GM12878 (cell line): ENCODE measurements at regions not wholly inside any gene's neighbourhood (a gene's known extent, or its start where the extent isn't known, plus 50 kb on each side); places are given as distances from the start of the nearest gene placed in this dataset.

Source experiments
- ATAC-seq: fragments of 200-7000 bp; cut with Tn5 transposase; 3 replicates; pipeline ENCODE4 v1.9.1; 2020; ENCODE audit warnings: mild to moderate bottlenecking, moderate library complexity
- BruUV-seq: library from RNA; stranded (reverse); fragments of 400-500 nt; replicated peaks from 2 replicates; lab custom pipeline; 2021; lab: Mats Ljungman, UMichigan
- CTCF ChIA-PET: fragments of 300-600 bp; sonication (Branson Sonifier 250); formaldehyde crosslinking; extraction: SDS; loops from one replicate; lab custom pipeline; 2021; ENCODE audit warnings: inconsistent platforms; lab: Yijun Ruan, JAX
- POLR2A ChIA-PET: fragments of 350-600 bp; formaldehyde crosslinking; extraction: SDS; loops from one replicate; lab custom pipeline; 2021; ENCODE audit warnings: inconsistent platforms; lab: Charles Lee
- RAD21 ChIA-PET: fragments of 300-600 bp; sonication (Branson Sonifier 250); formaldehyde crosslinking; loops from one replicate; lab custom pipeline; 2023; ENCODE audit warnings: antibody characterized with exemption; ENCODE audit not compliant: unreplicated experiment; lab: Charles Lee
- SMC1A ChIA-PET: fragments of 300-600 bp; sonication (Branson Sonifier 250); formaldehyde crosslinking; loops from one replicate; lab custom pipeline; 2023; ENCODE audit not compliant: unreplicated experiment, uncharacterized antibody; lab: Charles Lee
- DNase-seq: peaks from one replicate; pipeline ENCODE4 v3.0.0-alpha.2; 2011; ENCODE audit warnings: low read depth, low spot score
- FAIRE-seq: peaks from 3 replicates; lab custom pipeline; 2011; peaks lifted over from hg19 to GRCh38; lab: Jason Lieb, UNC
- H2AFZ ChIP-seq: 2 replicates; pipeline ENCODE4 v1.6.0; 2011; ENCODE audit warnings: low read depth, low read length, control low read depth; ENCODE audit not compliant: control insufficient read depth
- H3K27ac ChIP-seq: 2 replicates; pipeline ENCODE4 v1.5.1; 2011; ENCODE audit warnings: control low read depth; ENCODE audit not compliant: control insufficient read depth, insufficient read depth
- H3K27me3 ChIP-seq, 2 experiments: replicated peaks in 1 of 2; 2 replicates each; pipeline versions ENCODE4 v1.6.0 to v1.6.1; 2011; ENCODE audit warnings: low read length in 1 of 2; ENCODE audit not compliant: control insufficient read depth in 2 of 2, insufficient read depth in 2 of 2
- H3K36me3 ChIP-seq, 2 experiments: 2 replicates each; pipeline ENCODE4 v1.5.1; 2011; ENCODE audit warnings: low read length in 1 of 2; ENCODE audit not compliant: control insufficient read depth in 2 of 2, insufficient read depth in 2 of 2
- H3K4me1 ChIP-seq: 2 replicates; pipeline ENCODE4 v1.6.1; 2011; ENCODE audit warnings: mild to moderate bottlenecking, low read length, moderate library complexity, mixed read lengths; ENCODE audit not compliant: control insufficient read depth, insufficient read depth
- H3K4me2 ChIP-seq: 2 replicates; pipeline ENCODE4 v1.6.0; 2011; ENCODE audit warnings: control low read depth; ENCODE audit not compliant: control insufficient read depth, insufficient read depth
- H3K4me3 ChIP-seq: fragments of 200-600 bp; sonication (generic); 2 replicates; pipeline ENCODE4 v1.5.1; 2016
- H3K79me2 ChIP-seq: 2 replicates; pipeline ENCODE4 v1.6.0; 2011; ENCODE audit warnings: low read length; ENCODE audit not compliant: control insufficient read depth, insufficient read depth
- H3K9ac ChIP-seq: 2 replicates; pipeline ENCODE4 v1.8.0; 2011; ENCODE audit warnings: low read length, control low read depth, mixed read lengths; ENCODE audit not compliant: control insufficient read depth, insufficient read depth
- H3K9me3 ChIP-seq: replicated peaks from 3 replicates; pipeline ENCODE4 v1.5.1; 2011; ENCODE audit warnings: mild to moderate bottlenecking, low read length; ENCODE audit not compliant: control insufficient read depth, insufficient read depth
- H4K20me1 ChIP-seq: 2 replicates; pipeline ENCODE4 v1.6.0; 2011; ENCODE audit not compliant: control insufficient read depth, insufficient read depth
- DPF2 ChIP-seq: fragments of 450-650 bp; IDR thresholded peaks from 2 replicates; pipeline ENCODE4 v1.6.1; 2017; ENCODE audit warnings: mild to moderate bottlenecking
- HSF1 ChIP-seq: fragments of 150-350 bp; IDR thresholded peaks from 2 replicates; pipeline ENCODE4 v1.6.1; 2014; ENCODE audit warnings: mild to moderate bottlenecking, low read depth, low read length
- KDM1A ChIP-seq: fragments of 200-600 bp; sonication (generic); IDR thresholded peaks from 2 replicates; pipeline ENCODE4 v1.6.1; 2016; ENCODE audit warnings: borderline replicate concordance
- MEF2A ChIP-seq: IDR thresholded peaks from 2 replicates; pipeline ENCODE4 v1.6.1; 2011; ENCODE audit warnings: low read depth, mild to moderate bottlenecking, low read length, moderate library complexity; ENCODE audit not compliant: insufficient read depth
- MEF2B ChIP-seq: fragments of 450-650 bp; IDR thresholded peaks from 2 replicates; pipeline ENCODE4 v1.6.1; 2018; ENCODE audit warnings: mild to moderate bottlenecking, moderate library complexity; ENCODE audit not compliant: partially characterized antibody, poor library complexity, severe bottlenecking
- NRF1 ChIP-seq: conservative IDR thresholded peaks from 2 replicates; pipeline ENCODE4 v1.6.1; 2011; ENCODE audit warnings: mild to moderate bottlenecking, low read depth, low read length, improper control_type of control experiment
- RFX5 ChIP-seq: IDR thresholded peaks from 2 replicates; pipeline ENCODE4 v1.6.1; 2011; ENCODE audit warnings: low read depth, low read length, improper control_type of control experiment
- SIX5 ChIP-seq: IDR thresholded peaks from 2 replicates; pipeline ENCODE4 v1.6.1; 2011; ENCODE audit warnings: mild to moderate bottlenecking, low read depth, low read length, moderate library complexity; ENCODE audit not compliant: severe bottlenecking
- TAF1 ChIP-seq: IDR thresholded peaks from 2 replicates; pipeline ENCODE4 v1.6.1; 2011; ENCODE audit warnings: mild to moderate bottlenecking, low read depth, low read length, borderline replicate concordance
- TCF7 ChIP-seq: IDR thresholded peaks from 2 replicates; pipeline ENCODE4 v1.6.1; 2014; ENCODE audit warnings: antibody characterized with exemption, borderline replicate concordance
- ZBTB11 ChIP-seq: fragments of 450-650 bp; formaldehyde crosslinking; IDR thresholded peaks from 2 replicates; pipeline ENCODE4 v1.5.0; 2022; ENCODE audit warnings: mild to moderate bottlenecking, missing genetic modification characterization
- ZBTB4 ChIP-seq: fragments of 450-650 bp; formaldehyde crosslinking; IDR thresholded peaks from 2 replicates; pipeline ENCODE4 v1.4.0; 2022; ENCODE audit warnings: mild to moderate bottlenecking, moderate library complexity
- ZNF687 ChIP-seq: fragments of 450-650 bp; IDR thresholded peaks from 2 replicates; pipeline ENCODE4 v1.6.1; 2017; ENCODE audit warnings: mild to moderate bottlenecking, moderate library complexity
- in situ Hi-C: fragments of 300-500 bp; cut with MboI; formaldehyde crosslinking; loops from 9 replicates; pipeline ENCODE4 v1.14.3; 2018; ENCODE audit warnings: mixed read lengths
- intact Hi-C: fragments of 100-400 bp; cut with micrococcal nuclease; formaldehyde crosslinking; loops from one replicate; pipeline ENCODE4 v1.14.2; 2022; ENCODE audit not compliant: unreplicated experiment

- Histone ChIP-seq H3K9me3 (no peaks in the 10 kb centered on the region; the same call in 2 of the 3 replicates), H3K36me3 (peaks cover 2 to 10% of the 10 kb centered on the region in 2 experiments; a peak in 3 of 4 replicates), H3K79me2 (no peaks in the 10 kb centered on the region), H3K27me3 (no peaks in the 10 kb centered on the region), H4K20me1 (no peaks in the 10 kb centered on the region), H2AFZ (no peak overlapping the region), H3K9ac (no peak overlapping the region), H3K27ac (no peak overlapping the region), H3K4me2 (no peak overlapping the region), H3K4me3 (no peak overlapping the region), H3K4me1 (no peaks in the 10 kb centered on the region)
- POLR2A ChIA-PET, result interaction anchor here (0.9 kb wide), 1 partner anchor 330 kb away, joined by 3 read pairs; the partner anchor contains the start of gene CCDC150
- SMC1A ChIA-PET, result interaction anchor here (1.1 kb wide), 1 partner anchor 144 kb away, joined by 3 read pairs; no protein-coding TSS in a partner anchor
- no peak for DNase-seq
- no TSS peak for BruUV-seq
- ATAC-seq, result no peak
- CTCF ChIA-PET, result no interaction called here
- no peak for FAIRE-seq
- in situ Hi-C loops (no loop called here), intact Hi-C loops (no loop called here)
- RAD21 ChIA-PET, result no interaction called here
- TF ChIP-seq ZNF687 (no peak), MEF2A (no peak), ZBTB4 (CRISPR knock-in tag) (no peak), TAF1 (no peak), MEF2B (no peak), KDM1A (no peak), DPF2 (no peak), SIX5 (no peak), RFX5 (no peak), TCF7 (no peak), NRF1 (no peak), ZBTB11 (CRISPR knock-in tag) (no peak), HSF1 (no peak)
Measured at GRCh38 chr2:196309691-196310090, 138.3 kb upstream of the STK17B start.
